ENCODE measurements at regions not wholly inside any gene's neighbourhood (a gene's known extent, or its start where the extent isn't known, plus 50 kb on each side); places are given as distances from the start of the nearest gene placed in this dataset.
A peak's percentile ranks its signal among the peaks of the same experiment; 100 is the strongest.

- peaks cover 2 to 15% (median 6%) of the 10 kb centered on the region in 3 donors for H3K27me3 ChIP-seq (ENCODE audit: control insufficient read depth in 3 of 3, insufficient read depth in 3 of 3, low read length in 2 of 3)
- ATAC-seq (ENCODE audit: insufficient read depth, low FRiP score) (no peak), DNase-seq (no peak)
- no peaks in the 10 kb centered on the region for H3K9me3 ChIP-seq (ENCODE audit: control insufficient read depth in 4 of 4, insufficient read depth in 3 of 4, low read length in 3 of 4)
- WGBS, 2 donors, result 88% methylated on average over 15 of the region's 15 CpGs
- peaks cover 0 to 14% (median 3%) of the 10 kb centered on the region in 5 donors for H3K4me1 ChIP-seq (ENCODE audit: control insufficient read depth in 5 of 5, insufficient read depth in 5 of 5, low read length in 5 of 5)
- no peak for TF ChIP-seq CTCF (IDR thresholded peaks at IDR 0.05; ENCODE audit: control extremely low read depth, extremely low read depth)
- no peak overlapping the region for H3K27ac ChIP-seq (ENCODE audit: low read depth in 1 of 2, low read length in 1 of 2)
- H3K36me3 ChIP-seq (ENCODE audit: control insufficient read depth in 4 of 4, insufficient read depth in 4 of 4, low read length in 4 of 4), result no peaks in the 10 kb centered on the region
- H3K4me3 ChIP-seq, result no peak overlapping the region
- H3K9ac ChIP-seq (ENCODE audit: insufficient read depth in 1 of 2, low read length in 2 of 2), result no peak overlapping the region
Observed at GRCh38 chr13:111899714-111900389, 167.1 kb upstream of the SOX1 start.

DNA sequence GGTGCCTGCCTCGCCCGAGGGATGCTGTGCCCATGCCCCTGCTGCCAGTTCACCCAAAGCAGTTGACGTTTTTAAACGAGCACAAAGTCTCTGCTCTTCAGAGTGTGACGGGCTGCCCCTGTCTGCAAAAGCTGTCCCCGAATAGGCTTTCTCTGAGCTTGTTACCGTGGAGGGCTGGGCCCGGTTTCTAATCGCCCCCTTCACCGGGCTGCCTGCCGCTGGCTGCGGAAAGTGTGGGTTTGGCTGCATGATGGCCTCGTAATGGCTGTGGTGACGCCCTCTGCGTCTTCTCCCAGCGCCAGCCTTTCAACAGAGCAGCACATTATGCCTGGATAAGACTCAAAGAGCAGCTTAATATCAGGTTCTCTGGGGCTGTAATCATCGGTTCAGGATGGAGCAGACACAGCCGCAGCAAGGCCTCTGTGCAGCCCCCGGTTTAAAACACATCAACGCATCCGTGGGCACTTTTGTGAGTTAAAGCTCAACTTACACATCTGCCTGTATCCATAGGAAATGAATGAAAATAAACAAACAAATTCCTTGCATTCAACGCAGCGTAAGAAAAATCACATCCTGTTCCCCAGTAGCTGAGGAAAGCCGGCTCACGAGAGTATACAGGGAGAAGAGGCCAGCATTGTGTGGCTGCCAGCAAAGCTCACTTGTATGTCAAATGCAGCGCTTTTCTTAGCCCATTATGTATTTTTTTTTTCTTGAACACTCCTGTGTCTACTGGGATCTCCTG, 166.4 kb upstream of the SOX1 start:
- H3K9ac ChIP-seq (ENCODE audit: insufficient read depth in 1 of 2, low read length in 2 of 2), result no peak overlapping the region
- peaks cover under 1 to 8% (median 2%) of the 10 kb centered on the region in 3 donors for H3K27me3 ChIP-seq (ENCODE audit: control insufficient read depth in 3 of 3, insufficient read depth in 3 of 3, low read length in 2 of 3)
- DNase-seq (peak; percentile 68 to 90 (median 86)), ATAC-seq (ENCODE audit: insufficient read depth, low FRiP score) (no peak)
- H3K4me1 ChIP-seq (ENCODE audit: control insufficient read depth in 5 of 5, insufficient read depth in 5 of 5, low read length in 5 of 5), result peaks cover 0 to 14% (median 0%) of the 10 kb centered on the region in 5 donors
- H3K36me3 ChIP-seq (ENCODE audit: control insufficient read depth in 4 of 4, insufficient read depth in 4 of 4, low read length in 4 of 4), result no peaks in the 10 kb centered on the region
- WGBS, 2 donors, result 44 to 53% methylated on average over 26 of the region's 26 CpGs
- no peak overlapping the region for H3K4me3 ChIP-seq
- no peak for TF ChIP-seq CTCF (IDR thresholded peaks at IDR 0.05; ENCODE audit: control extremely low read depth, extremely low read depth)
- H3K9me3 ChIP-seq (ENCODE audit: control insufficient read depth in 4 of 4, insufficient read depth in 3 of 4, low read length in 3 of 4), result no peaks in the 10 kb centered on the region
- H3K27ac ChIP-seq (ENCODE audit: low read depth in 1 of 2, low read length in 1 of 2), result no peak overlapping the region

DNA sequence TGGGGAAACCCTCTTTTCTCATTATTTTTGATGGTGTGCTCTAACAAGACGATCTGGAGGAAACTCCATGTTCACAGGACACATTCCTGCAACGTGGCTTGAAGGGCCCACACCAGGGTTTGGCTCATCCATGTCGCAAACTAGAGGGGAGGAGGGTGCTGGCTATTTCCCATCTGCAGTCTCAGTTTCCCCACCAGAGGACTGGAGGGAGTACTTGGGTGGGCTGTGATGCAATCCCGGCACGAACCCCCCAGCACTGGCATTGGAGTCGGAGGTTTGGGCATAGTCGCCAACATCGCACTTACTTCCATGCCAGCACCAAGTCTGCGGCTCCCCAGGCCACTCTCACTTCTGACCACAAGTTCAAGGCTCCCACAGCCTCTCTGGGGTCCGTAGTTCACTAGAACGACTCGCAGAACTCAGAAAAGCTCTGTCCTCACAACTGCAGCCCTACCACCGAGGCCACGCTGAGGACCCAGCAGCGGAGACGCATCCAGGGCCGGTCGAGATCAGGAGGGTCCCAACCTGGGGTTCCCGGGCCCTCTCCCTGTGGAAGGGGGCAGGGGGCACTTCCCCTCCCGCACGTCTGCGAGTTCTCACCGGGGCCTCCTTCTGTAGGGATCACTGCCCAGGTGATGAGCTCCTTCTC, 165.6 kb upstream of the SOX1 start:
- H3K9me3 ChIP-seq (ENCODE audit: control insufficient read depth in 4 of 4, insufficient read depth in 3 of 4, low read length in 3 of 4), result no peaks in the 10 kb centered on the region
- peaks cover 0 to 14% (median 0%) of the 10 kb centered on the region in 5 donors for H3K4me1 ChIP-seq (ENCODE audit: control insufficient read depth in 5 of 5, insufficient read depth in 5 of 5, low read length in 5 of 5)
- no peak for DNase-seq
- H3K27ac ChIP-seq (ENCODE audit: low read depth in 1 of 2, low read length in 1 of 2), result no peak overlapping the region
- 83 to 90% methylated on average over 23 of the region's 23 CpGs for WGBS, 2 donors
- no peak overlapping the region for H3K9ac ChIP-seq (ENCODE audit: insufficient read depth in 1 of 2, low read length in 2 of 2)
- ATAC-seq (ENCODE audit: insufficient read depth, low FRiP score), result no peak
- no peaks in the 10 kb centered on the region for H3K36me3 ChIP-seq (ENCODE audit: control insufficient read depth in 4 of 4, insufficient read depth in 4 of 4, low read length in 4 of 4)
- TF ChIP-seq CTCF (IDR thresholded peaks at IDR 0.05; ENCODE audit: control extremely low read depth, extremely low read depth), result no peak
- no peak overlapping the region for H3K4me3 ChIP-seq
- H3K27me3 ChIP-seq (ENCODE audit: control insufficient read depth in 3 of 3, insufficient read depth in 3 of 3, low read length in 2 of 3), result peaks cover 0 to 7% (median 2%) of the 10 kb centered on the region in 3 donors
